Renal cortical epithelial cell (primary cell): ENCODE measurements at regions not wholly inside any gene's neighbourhood (a gene's known extent, or its start where the extent isn't known, plus 50 kb on each side); places are given as distances from the start of the nearest gene placed in this dataset.

Experiments used
- DNase-seq: peaks from one replicate; pipeline ENCODE4 v3.0.0-alpha.2; 2011; ENCODE audit warnings: low read depth

DNA sequence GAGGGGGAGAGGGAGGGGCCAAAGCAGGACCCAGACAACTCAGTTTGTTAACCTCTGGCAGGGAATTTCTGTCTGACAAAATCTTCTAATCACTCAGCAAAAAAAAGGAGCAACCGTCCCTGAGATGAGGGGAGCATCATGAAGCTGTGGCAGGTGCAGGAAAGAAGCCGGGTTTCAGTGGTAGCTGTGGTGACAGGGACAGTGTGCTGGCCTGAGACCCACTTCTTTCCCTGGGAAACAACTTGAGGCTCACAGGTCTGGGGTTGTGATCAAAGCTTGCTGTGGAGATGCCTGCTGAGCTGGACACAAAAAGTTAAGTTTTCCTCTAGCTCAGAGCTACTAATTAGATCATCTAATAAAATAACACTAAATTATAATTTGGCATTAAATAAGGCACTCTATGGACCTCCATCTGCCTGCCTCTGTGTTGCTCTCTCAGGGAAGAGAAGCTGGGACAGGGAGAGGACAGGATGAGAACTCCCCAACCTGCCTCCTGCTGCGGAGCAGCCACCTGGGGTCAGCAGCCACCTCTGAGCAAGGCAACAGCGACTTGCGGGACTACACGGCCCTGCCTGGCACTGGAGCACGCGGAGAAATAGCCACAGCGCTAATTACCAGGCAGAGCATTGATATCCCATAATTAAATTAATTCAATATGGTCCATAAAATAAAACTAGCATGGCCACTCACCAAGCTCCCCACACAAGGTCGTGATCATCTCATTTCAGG is 104.6 kb upstream of the TEX51 start:
- DNase-seq: no peak

DNA sequence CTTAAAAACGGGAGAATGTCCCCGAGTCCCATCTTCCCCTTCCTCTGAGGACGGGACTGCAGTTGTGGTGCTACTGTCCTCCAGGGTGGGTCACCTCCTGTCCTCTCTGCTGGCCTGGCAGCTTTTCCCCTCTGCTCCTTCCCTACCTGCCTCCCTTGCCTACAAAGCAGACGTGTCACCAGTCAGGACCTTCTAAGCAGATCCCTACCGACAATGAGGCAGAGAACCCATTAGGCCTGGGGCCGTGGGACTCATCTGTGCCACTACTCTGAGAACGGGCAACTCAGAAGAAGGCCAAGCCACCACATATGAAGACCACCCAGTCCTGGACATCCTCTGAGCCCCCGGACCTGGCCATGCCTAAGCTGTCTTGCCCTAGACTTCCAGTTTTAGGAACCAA is 103.0 kb upstream of the TEX51 start:
- no peak for DNase-seq

- DNase-seq: no peak
Observed at GRCh38 chr2:126796931-126797621, 101.6 kb upstream of the TEX51 start.

- no peak for DNase-seq
Observed at GRCh38 chr2:126797622-126798275, 100.9 kb upstream of the TEX51 start.

- DNase-seq: no peak
Observed at GRCh38 chr2:126798276-126799140, 100.2 kb upstream of the TEX51 start.

DNA sequence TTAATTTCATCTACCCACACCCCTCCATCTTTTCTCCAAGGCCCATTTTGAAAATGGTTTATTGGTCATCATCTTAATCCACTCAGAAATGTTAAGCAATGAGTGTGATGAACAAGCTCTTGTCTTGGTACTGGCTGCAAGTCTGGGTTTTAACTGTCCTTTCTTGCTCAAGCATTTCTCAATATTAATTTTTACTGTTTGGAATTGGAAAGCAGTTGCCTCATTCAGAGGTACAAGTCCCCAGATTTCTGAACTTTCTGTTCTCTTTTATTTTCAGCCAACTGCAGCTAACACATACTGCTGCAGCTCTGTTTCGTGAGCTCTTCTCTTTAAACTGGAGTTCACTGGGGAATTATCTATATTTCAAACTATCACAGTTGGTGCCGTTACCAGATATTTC is 99.4 kb upstream of the TEX51 start:
- DNase-seq: no peak

GRCh38 chr2:126801473-126801872 is 97.2 kb upstream of the TEX51 start:
- DNase-seq: no peak

DNA sequence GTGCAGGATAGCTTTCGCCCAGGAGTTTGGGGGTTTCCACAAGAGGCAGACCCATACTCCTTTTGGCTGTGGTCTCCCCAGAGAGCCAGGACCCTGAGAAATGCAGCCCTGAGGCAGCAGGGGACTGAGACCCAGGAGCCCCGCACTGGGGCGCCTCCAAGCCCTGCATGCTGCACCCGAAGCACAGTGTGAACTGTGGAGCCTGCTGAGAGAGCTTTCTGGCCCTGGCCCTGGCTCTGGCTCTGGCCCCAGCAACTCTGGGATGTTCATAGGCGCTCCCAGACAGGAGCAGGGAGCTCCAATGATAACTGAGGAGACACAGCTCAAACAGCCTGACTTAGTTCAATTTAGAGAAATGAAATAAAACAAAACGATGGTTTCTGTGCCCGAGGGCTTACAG is 96.4 kb upstream of the TEX51 start:
- no peak for DNase-seq

GRCh38 chr2:126802774-126803433 is 95.8 kb upstream of the TEX51 start:
- DNase-seq: no peak

GRCh38 chr2:126803434-126803775 is 95.3 kb upstream of the TEX51 start:
- no peak for DNase-seq

DNA sequence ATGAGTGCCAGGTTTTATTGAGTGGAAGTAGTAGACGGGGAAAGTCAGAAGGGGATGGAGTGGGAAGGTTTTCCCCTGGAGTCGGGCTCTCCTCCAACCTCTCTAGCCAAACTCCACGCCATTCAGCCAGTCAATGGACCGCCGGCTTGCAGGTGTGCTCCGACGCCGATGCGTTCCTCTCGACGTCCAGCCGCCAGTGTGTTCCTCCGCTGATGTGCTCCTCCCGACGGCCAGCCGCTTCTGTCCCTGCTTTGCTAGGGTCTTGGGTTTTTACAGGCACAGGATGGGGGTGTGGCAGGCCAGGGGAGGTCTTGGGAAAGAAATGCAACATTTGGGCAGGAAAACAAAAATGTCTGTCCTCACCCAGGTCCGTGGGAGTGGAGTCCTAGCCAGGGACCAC is 94.3 kb upstream of the TEX51 start:
- no peak for DNase-seq

- no peak for DNase-seq
Observed at GRCh38 chr2:126808929-126809328, 89.8 kb upstream of the TEX51 start.

GRCh38 chr2:126809340-126809739 is 89.3 kb upstream of the TEX51 start:
- DNase-seq: no peak

GRCh38 chr2:126810001-126810400 is 88.7 kb upstream of the TEX51 start:
- no peak for DNase-seq

- no peak for DNase-seq
Observed at GRCh38 chr2:126811101-126811500, 87.6 kb upstream of the TEX51 start.

- no peak for DNase-seq
Observed at GRCh38 chr2:126817172-126817571, 81.5 kb upstream of the TEX51 start.

- DNase-seq: no peak
Observed at GRCh38 chr2:126822115-126822514, 76.6 kb upstream of the TEX51 start.

DNA sequence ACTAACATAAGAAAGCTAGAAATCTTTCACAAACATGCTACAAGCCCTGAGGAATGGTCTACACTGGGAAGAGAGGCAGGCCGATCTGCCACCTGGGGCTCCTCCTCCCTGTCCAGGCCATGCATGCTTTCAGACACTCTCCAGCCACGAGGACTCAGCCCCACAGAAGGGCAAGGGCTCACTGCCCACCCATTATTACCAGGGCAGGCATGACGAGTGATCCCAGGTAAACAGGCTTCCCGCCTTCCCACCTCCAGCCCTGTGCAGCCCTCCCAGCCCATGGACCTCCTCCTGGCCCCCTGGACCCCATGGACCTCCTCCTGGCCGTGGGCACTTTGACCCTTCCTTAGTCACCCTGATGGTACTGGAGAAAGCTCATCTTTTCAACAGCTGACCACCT is 75.8 kb upstream of the TEX51 start:
- no peak for DNase-seq

DNA sequence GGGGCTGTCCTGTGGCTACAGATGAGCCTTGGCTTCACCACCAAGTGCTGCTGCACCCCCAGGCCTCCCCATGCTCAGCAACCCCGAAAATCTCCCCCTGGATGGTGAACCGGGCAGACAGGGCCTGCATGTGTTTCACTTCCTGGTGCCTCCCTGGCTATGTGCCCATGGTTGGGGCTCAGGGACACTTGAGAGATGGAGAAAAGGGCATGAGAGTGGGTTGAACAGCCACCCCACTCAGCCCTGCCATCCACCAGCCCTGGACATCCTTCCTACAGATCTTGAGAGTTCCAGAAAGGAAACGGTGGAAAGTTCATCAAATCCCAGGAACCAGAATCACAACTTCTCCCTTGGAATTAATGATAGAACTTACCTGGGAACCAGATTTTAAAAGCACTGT is 74.7 kb upstream of the TEX51 start:
- no peak for DNase-seq

- DNase-seq: no peak
Observed at GRCh38 chr2:126824663-126825062, 74.0 kb upstream of the TEX51 start.

GRCh38 chr2:126825316-126825715 is 73.4 kb upstream of the TEX51 start:
- DNase-seq: no peak

GRCh38 chr2:126826491-126826890 is 72.2 kb upstream of the TEX51 start:
- DNase-seq: no peak
